ENCODE measurements at regions not wholly inside any gene's neighbourhood (a gene's known extent, or its start where the extent isn't known, plus 50 kb on each side); places are given as distances from the start of the nearest gene placed in this dataset.
A peak's percentile ranks its signal among the peaks of the same experiment; 100 is the strongest.

- DNase-seq: no peak
Measured at GRCh38 chr12:75894965-75895754, 136.4 kb downstream of the PHLDA1 start.

DNA sequence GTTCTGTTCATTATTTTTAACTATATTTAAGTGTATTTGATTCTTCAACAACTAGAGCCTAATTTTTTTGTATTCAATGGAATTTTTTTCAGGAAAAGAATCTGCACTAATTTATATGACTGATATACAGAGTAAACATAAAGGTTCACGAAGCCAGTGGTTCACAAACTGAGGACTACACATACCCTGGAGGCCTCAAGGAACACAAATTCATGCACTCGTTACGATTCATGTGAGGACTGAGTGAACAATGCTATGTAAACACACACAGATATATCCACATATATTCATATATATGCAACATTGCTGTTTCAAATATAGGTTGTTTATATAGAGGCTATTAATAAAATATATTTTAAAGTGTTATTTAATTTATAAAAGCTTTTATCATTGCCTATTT is 137.8 kb downstream of the PHLDA1 start:
- DNase-seq: no peak

DNA sequence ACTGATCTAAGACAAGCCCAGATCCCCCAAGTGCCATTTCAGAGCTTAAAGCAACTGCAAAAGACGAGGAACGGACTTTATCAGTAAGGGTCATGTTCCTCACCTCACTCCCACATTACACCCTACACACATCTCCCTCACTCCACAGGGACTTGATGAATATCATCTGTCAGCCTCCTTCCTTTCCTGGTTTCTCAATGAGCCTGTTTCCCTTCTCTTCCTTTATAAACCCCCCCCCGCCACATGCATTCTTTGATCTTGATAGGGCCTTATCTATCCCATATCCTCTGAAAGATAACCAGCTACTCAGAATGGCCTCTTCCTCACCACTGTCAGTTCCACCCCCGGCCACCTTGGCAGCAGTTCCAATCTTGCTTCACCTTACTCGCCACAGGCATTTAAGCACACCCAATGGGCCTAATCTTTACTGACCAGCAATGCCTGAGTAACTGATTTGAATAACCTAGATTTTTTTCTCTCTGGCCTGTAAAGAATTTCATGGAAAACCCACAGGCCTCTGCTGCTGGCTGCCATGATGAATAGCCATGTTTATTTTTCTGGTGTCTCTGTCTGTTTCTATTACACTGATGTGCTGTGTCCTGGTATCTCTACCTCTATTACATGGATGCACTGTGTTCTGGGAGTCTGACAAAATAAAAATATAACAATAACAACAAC is 138.7 kb downstream of the PHLDA1 start:
- DNase-seq: no peak

- no peak for DNase-seq
Measured at GRCh38 chr12:75891072-75891471, 140.5 kb downstream of the PHLDA1 start.

DNA sequence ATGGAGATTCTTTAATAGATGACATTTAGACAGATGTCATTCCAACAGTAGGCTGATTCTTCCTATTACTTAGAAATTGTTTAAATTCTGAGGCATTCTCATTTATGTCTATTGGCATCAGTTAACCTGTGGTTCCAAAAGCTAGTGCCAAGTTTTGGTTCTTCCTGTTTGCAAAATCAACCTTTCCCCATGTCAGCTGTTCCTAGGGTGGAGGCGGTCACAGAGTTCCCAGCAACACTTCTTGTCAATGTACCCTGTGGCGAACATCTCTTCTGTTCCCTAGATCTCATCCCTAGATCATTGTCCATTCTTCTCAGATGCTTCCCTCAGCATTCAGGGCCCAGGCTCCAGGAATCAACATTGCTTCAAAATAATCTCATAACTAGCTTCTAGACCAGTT is 140.9 kb downstream of the PHLDA1 start:
- no peak for DNase-seq

GRCh38 chr12:75890141-75890540 is 141.4 kb downstream of the PHLDA1 start:
- peak; percentile 51 for DNase-seq

GRCh38 chr12:75888874-75889613 is 142.5 kb downstream of the PHLDA1 start:
- no peak for DNase-seq

GRCh38 chr12:75888399-75888798 is 143.2 kb downstream of the PHLDA1 start:
- no peak for DNase-seq

DNA sequence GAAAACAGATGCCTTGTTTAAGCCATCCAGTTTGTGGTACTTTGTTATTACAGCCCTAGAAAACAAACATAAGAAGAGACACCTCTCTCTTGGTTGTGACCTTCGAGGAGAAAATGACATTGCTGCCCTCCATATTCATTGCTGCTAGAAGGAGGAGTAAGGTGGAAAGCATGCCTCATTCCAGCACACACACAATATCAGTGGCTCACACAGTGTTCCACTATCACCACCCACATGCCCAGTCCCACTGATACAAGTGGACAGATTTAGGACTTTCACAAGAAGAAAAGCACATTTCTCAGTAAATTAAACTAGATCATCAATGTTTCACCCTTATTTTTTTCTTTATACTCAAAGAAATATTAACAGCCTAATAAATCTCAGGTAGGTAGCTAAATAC is 143.6 kb downstream of the PHLDA1 start:
- no peak for DNase-seq

GRCh38 chr12:75884465-75884985 is 147.1 kb downstream of the PHLDA1 start:
- DNase-seq: no peak

- DNase-seq: no peak
Measured at GRCh38 chr12:75883241-75883640, 148.3 kb downstream of the PHLDA1 start.

DNA sequence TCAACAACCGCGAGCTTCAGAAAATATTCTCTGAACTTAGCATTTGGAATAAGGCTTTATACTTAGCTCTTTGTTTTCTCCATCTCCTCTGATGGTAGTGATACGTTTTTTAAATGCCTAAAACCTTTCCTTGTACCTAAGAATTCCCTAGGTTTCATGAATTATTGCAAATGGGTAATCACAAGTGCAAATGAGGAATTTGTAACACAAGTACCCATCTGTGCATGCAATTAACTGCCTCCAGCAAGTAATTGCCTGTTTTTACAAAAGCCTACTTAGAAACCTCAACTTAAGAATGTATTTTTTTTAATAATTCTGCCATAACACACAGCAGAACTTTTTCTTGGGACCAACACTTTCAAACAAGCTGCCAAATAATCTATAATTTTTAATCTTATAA is 149.2 kb downstream of the PHLDA1 start:
- no peak for DNase-seq

DNA sequence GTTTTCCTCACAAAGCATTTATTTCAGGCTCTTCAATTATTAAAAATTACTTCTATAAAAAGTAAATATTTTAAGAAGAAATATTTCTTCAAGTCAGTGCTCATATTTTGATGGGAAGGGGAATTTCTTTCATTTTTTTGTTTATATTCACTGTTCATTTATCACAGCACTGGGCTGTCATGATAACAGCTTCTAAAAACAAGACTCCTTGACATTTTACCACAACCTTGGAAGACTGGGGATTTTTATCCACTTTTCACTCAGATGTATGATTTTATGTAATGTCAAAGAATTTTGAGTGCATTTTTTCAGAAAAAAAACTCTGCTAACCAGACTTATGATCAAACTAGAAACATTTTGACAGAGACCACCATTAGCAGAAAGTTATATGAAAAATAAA is 149.7 kb downstream of the PHLDA1 start:
- peak; percentile 71 for DNase-seq

GRCh38 chr12:75877763-75878621 is 153.6 kb downstream of the PHLDA1 start:
- DNase-seq: no peak

DNA sequence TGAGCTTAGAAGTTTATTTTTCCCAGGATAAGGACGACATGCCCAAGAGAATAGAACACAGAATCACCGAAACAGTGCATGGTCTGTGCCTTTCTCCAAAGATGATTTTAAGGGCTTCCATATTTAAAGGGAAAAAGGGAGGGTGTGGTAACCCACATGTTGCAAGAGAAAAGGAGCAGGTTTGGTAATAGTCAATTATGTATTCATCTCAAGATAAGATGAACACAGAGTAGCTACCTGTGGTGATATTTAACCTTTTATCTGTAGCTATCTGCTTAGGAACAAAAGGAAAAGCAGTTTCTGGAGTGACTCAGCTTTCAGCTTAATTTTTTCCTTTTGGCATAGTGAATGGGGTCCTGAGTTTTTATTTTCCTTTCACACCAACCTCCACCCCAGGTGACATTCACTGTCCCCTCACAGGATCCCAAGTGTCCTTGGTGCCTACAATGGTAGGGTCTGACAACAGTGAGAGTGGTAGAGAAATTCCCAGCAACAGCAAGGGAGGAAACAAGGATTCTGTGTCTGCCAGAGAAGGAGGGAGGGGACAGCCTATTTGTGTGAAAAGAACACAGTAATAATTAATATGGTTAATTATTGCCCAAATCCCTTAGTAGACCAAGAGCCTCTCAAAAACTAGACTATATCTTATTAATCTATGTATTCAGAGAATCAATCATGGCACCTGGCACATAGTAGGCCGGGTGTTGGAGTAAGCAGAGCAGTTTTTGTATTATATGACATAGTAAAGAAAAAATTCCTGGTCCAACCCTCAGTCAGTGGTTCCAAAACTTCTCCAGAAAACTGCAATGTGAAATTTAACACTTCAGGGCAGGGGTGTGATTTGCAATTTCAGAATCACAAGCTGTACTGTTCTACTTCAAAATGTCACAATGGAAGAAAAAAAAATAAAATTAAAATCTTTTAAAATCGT is 154.5 kb downstream of the PHLDA1 start:
- DNase-seq: no peak

DNA sequence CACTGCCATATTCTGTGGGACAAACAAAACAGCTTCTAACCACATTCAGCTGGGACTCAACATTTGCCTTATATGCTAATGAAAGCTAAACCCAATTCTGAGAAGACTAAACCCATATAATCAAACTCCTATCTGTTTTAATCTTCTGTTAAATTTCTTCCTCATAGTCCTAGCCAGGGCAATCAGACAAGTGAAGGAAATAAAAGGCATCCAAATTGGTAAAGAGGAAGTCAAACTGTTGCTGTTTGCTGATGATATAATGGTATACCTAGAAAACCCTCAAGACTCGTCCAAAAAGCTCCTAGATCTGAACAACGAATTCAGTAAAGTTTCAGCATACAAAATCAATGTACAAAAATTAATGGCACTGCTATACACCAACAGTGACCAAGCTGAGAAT is 157.1 kb downstream of the PHLDA1 start:
- DNase-seq: no peak

DNA sequence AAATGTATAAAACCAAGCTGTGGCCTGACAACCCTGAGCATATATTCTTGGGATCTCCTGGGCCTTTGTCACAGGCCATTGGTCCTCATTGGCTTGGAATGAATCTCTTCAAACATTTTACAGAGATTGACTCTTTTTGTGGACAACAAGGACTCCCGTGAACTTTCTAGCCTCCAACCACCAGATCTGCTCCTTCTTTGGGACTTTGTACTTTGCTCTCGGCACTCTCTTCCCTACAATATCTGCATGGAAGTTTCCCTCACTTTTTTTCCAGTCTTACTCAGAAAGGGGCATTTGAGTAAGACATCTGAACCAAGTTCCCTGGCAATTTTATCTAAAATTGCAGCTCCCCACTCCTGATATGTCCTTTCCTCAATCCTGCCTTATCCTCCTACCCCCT is 158.8 kb downstream of the PHLDA1 start:
- DNase-seq: no peak

GRCh38 chr12:75870878-75871277 is 160.7 kb downstream of the PHLDA1 start:
- peak; percentile 41 for DNase-seq

DNA sequence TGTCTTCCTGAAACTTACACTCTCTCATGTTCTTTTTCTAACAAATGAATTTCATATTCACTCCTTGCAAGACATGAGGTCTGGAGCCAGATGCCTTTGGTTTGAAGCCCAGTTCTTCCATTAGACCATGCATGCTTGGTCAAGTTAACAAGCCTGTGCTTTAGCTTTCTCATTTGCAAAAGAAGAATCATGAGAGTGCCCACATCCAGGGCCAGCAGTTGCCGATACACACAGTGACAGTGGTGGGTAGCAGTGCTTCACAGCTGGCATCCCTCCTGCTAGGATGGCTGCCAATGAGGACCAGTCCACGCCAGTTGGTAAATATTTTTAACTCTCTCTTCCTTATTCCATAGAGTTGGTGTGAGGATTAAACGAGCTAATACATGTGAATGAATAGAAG is 163.1 kb downstream of the PHLDA1 start:
- DNase-seq: no peak

DNA sequence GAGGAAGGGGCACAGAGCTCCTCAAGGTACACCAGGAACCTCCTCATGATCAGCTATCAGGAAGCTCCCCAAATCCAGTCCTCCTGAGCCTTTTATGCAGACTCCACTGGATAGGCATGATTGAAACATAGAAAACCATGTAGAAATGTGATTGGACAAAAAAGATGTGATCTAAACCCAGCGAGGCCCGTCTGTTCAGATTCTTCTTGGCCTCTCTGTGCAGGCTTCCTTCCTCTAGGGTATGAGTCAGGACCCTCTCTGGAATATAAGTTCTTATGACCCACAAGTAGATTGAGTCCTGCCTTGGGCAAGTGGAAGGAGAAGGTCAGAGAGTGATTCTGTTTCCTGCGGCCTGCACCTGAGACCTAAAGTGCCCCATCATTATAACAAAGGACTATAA is 166.3 kb downstream of the PHLDA1 start:
- DNase-seq: no peak

DNA sequence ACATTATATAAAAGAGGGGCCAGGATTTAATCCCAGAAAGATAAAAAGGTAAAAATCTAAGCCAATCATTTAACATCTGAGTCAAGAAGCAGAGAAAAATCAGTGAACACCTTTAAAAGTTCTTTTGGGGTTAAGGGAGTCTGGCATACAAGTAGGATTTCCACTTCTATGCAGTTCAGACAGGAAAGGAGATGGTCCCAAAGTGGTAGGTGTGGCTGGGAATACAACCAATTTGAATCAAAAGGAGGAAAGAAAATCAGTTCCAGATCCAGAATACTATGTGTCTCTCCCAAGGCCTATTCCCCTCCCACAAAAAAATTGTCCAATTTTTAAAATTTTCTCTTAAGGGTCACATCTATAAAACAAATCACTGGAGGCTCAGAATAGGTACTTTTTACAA is 167.4 kb downstream of the PHLDA1 start:
- DNase-seq: no peak

- no peak for DNase-seq
Measured at GRCh38 chr12:75863533-75863932, 168.0 kb downstream of the PHLDA1 start.
